H1 (cell line): ENCODE measurements at regions not wholly inside any gene's neighbourhood (a gene's known extent, or its start where the extent isn't known, plus 50 kb on each side); places are given as distances from the start of the nearest gene placed in this dataset.

Experiments used
- CTCF ChIA-PET: fragments of 300-600 bp; sonication (Branson Sonifier 250); formaldehyde crosslinking; loops from one replicate; lab custom pipeline; 2021; ENCODE audit not compliant: partially characterized antibody; lab: Charles Lee
- POLR2A ChIA-PET: fragments of 300-600 bp; sonication (Branson Sonifier 250); formaldehyde crosslinking; loops from one replicate; lab custom pipeline; 2021; ENCODE audit warnings: inconsistent platforms; ENCODE audit not compliant: partially characterized antibody; lab: Charles Lee
- DNase-seq, 2 experiments: peaks; one replicate each; pipeline versions ENCODE4 v3.0.0 to v3.0.0-alpha.2; 2010 to 2022; ENCODE audit warnings: low spot score in 2 of 2, low read depth in 1 of 2, mixed read lengths in 1 of 2
- FAIRE-seq: peaks from 2 replicates; lab custom pipeline; 2011; peaks lifted over from hg19 to GRCh38; lab: Jason Lieb, UNC
- H2AFZ ChIP-seq: 2 replicates; pipeline ENCODE4 v1.8.1; 2012; ENCODE audit warnings: low read length, inconsistent platforms
- H2AK5ac ChIP-seq: 2 replicates; pipeline ENCODE4 v1.6.1; 2013; ENCODE audit warnings: low read depth, low read length
- H2BK120ac ChIP-seq: replicated peaks from 2 replicates; pipeline ENCODE3; 2013; ENCODE audit warnings: low read depth, low read length, inconsistent platforms
- H2BK12ac ChIP-seq: 2 replicates; pipeline ENCODE4 v1.6.1; 2013; ENCODE audit warnings: low read depth, low read length
- H2BK15ac ChIP-seq: 2 replicates; pipeline ENCODE4 v1.6.1; 2013; ENCODE audit warnings: low read length
- H2BK20ac ChIP-seq: 2 replicates; pipeline ENCODE4 v1.6.1; 2013; ENCODE audit warnings: low read length
- H2BK5ac ChIP-seq: 2 replicates; pipeline ENCODE4 v1.6.1; 2013; ENCODE audit warnings: low read depth, low read length
- H3K14ac ChIP-seq: 2 replicates; pipeline ENCODE4 v1.6.1; 2013; ENCODE audit warnings: inconsistent platforms; ENCODE audit not compliant: insufficient read length
- H3K18ac ChIP-seq: 2 replicates; pipeline ENCODE4 v1.6.1; 2013; ENCODE audit warnings: low read length; ENCODE audit errors: extremely low read depth
- H3K23ac ChIP-seq: 2 replicates; pipeline ENCODE4 v1.6.1; 2013; ENCODE audit warnings: inconsistent platforms; ENCODE audit not compliant: insufficient read length
- H3K23me2 ChIP-seq: 2 replicates; pipeline ENCODE4 v1.6.1; 2013; ENCODE audit warnings: low read depth, low read length
- H3K27ac ChIP-seq: 2 replicates; pipeline ENCODE4 v1.6.1; 2011; ENCODE audit warnings: low read depth, low read length, inconsistent platforms
- H3K27me3 ChIP-seq, 4 experiments: replicated peaks in 1 of 4; 1 replicate in 1 of 4; 2 replicates in 3 of 4; pipeline versions ENCODE4 v1.6.1 to v1.8.1; 2011 to 2013; ENCODE audit warnings: low read length in 3 of 4, mild to moderate bottlenecking in 3 of 4, inconsistent platforms in 2 of 4, mixed read lengths in 2 of 4, moderate library complexity in 1 of 4; ENCODE audit not compliant: control insufficient read depth in 3 of 4, insufficient read depth in 3 of 4; ENCODE audit errors: extremely low read depth in 1 of 4
- H3K36me3 ChIP-seq, 4 experiments: 2 replicates each; pipeline versions ENCODE4 v1.6.1 to v1.8.1; 2011 to 2013; ENCODE audit warnings: mild to moderate bottlenecking in 4 of 4, low read length in 3 of 4, moderate library complexity in 2 of 4, control low read depth in 1 of 4, inconsistent platforms in 1 of 4; ENCODE audit not compliant: insufficient read depth in 4 of 4, control insufficient read depth in 2 of 4
- H3K4ac ChIP-seq: replicated peaks from 2 replicates; pipeline ENCODE3; 2013; ENCODE audit warnings: low read length, low read depth, mixed read lengths, inconsistent platforms; ENCODE audit not compliant: insufficient read length
- H3K4me1 ChIP-seq, 4 experiments: replicated peaks in 1 of 4; 1 replicate in 1 of 4; 2 replicates in 3 of 4; pipeline versions ENCODE4 v1.6.1 to v1.8.1; 2011 to 2013; ENCODE audit warnings: low read length in 3 of 4, inconsistent platforms in 2 of 4, mixed read lengths in 1 of 4; ENCODE audit not compliant: insufficient read depth in 4 of 4, control insufficient read depth in 3 of 4
- H3K4me2 ChIP-seq, 2 experiments: 2 replicates each; pipeline versions ENCODE4 v1.6.1 to v1.8.1; 2011 to 2013; ENCODE audit warnings: low read depth in 2 of 2, low read length in 2 of 2, control low read depth in 1 of 2, inconsistent platforms in 1 of 2, mild to moderate bottlenecking in 1 of 2; ENCODE audit not compliant: insufficient read depth in 1 of 2
- H3K4me3 ChIP-seq, 4 experiments: fragments of 200-600, 300-600 bp in 1 of 4; sonication (generic), shearing (Covaris generic), sonication (Bioruptor Twin) in 1 of 4; 2 replicates each; pipeline versions ENCODE4 v1.5.1 to v1.8.1; 2011 to 2016; ENCODE audit warnings: low read length in 4 of 4, low read depth in 3 of 4, control low read depth in 2 of 4, inconsistent platforms in 2 of 4, mild to moderate bottlenecking in 2 of 4, mixed read lengths in 1 of 4, moderate library complexity in 1 of 4; ENCODE audit not compliant: insufficient read depth in 2 of 4; ENCODE audit errors: extremely low read depth in 1 of 4
- H3K56ac ChIP-seq: replicated peaks from 2 replicates; pipeline ENCODE3; 2013; ENCODE audit warnings: low read depth, mild to moderate bottlenecking, mixed read lengths, low read length, inconsistent platforms; ENCODE audit not compliant: insufficient read length
- H3K79me1 ChIP-seq: 2 replicates; pipeline ENCODE4 v1.6.1; 2013; ENCODE audit warnings: low read depth, low read length, control low read depth
- H3K79me2 ChIP-seq, 2 experiments: 2 replicates each; pipeline versions ENCODE4 v1.6.1 to v1.8.1; 2012 to 2013; ENCODE audit warnings: low read length in 2 of 2, mild to moderate bottlenecking in 2 of 2, inconsistent platforms in 1 of 2; ENCODE audit not compliant: insufficient read depth in 2 of 2, control insufficient read depth in 1 of 2
- H3K9ac ChIP-seq, 4 experiments: replicated peaks in 1 of 4; 1 replicate in 1 of 4; 2 replicates in 3 of 4; pipeline versions ENCODE4 v1.6.1 to v1.8.1; 2011 to 2013; ENCODE audit warnings: low read depth in 3 of 4, low read length in 3 of 4, control low read depth in 2 of 4, mild to moderate bottlenecking in 2 of 4, moderate library complexity in 2 of 4, inconsistent platforms in 1 of 4; ENCODE audit errors: extremely low read depth in 1 of 4
- H3K9me3 ChIP-seq, 2 experiments: 2 replicates each; pipeline versions ENCODE4 v1.6.1 to v1.8.1; 2012 to 2013; ENCODE audit warnings: mild to moderate bottlenecking in 2 of 2, moderate library complexity in 2 of 2, control low read depth in 1 of 2, inconsistent platforms in 1 of 2, low read depth in 1 of 2, low read length in 1 of 2, mixed read lengths in 1 of 2; ENCODE audit not compliant: insufficient read depth in 2 of 2
- H4K20me1 ChIP-seq, 2 experiments: replicated peaks in 1 of 2; 2 replicates each; pipeline versions ENCODE3 to v1.8.1; 2011 to 2013; ENCODE audit warnings: inconsistent platforms in 2 of 2, low read length in 2 of 2, mild to moderate bottlenecking in 1 of 2; ENCODE audit not compliant: insufficient read depth in 2 of 2, control insufficient read depth in 1 of 2
- H4K5ac ChIP-seq: 2 replicates; pipeline ENCODE4 v1.6.1; 2013; ENCODE audit warnings: low read length, low read depth, mixed read lengths, inconsistent platforms; ENCODE audit not compliant: insufficient read length
- H4K8ac ChIP-seq: 2 replicates; pipeline ENCODE4 v1.8.0; 2013; ENCODE audit warnings: mild to moderate bottlenecking, moderate library complexity, low read length, inconsistent platforms; ENCODE audit not compliant: insufficient read depth; ENCODE audit errors: extremely low read depth
- H4K91ac ChIP-seq: replicated peaks from 2 replicates; pipeline ENCODE3; 2013; ENCODE audit warnings: low read length, mixed read lengths, inconsistent platforms; ENCODE audit not compliant: insufficient read length
- GTF2F1 ChIP-seq: IDR thresholded peaks from 2 replicates; pipeline ENCODE4 v1.6.1; 2012; ENCODE audit warnings: low read depth, low read length, improper control_type of control experiment, borderline replicate concordance
- SP4 ChIP-seq: IDR thresholded peaks from 2 replicates; pipeline ENCODE4 v1.6.1; 2012; ENCODE audit warnings: low read length, inconsistent platforms
- TAF1 ChIP-seq: IDR thresholded peaks from 2 replicates; pipeline ENCODE4 v1.6.1; 2011; ENCODE audit warnings: mild to moderate bottlenecking, low read depth, low read length
- TBP ChIP-seq: IDR thresholded peaks from 2 replicates; pipeline ENCODE4 v1.6.1; 2011; ENCODE audit warnings: low read depth, low read length, improper control_type of control experiment
- YY1 ChIP-seq: IDR thresholded peaks from 2 replicates; pipeline ENCODE4 v1.6.1; 2011; ENCODE audit warnings: low read depth, mild to moderate bottlenecking, low read length
- ZNF274 ChIP-seq: IDR thresholded peaks from 2 replicates; pipeline ENCODE4 v1.7.0; 2012; ENCODE audit warnings: low read length, borderline replicate concordance; ENCODE audit errors: extremely low read depth
- WGBS, 2 experiments: shearing (Covaris generic) in 1 of 2; methylation state at CpG; one replicate each; pipeline versions ENCODE4 v1.1.6 to v1.1.7; 2013 to 2015; ENCODE audit warnings: low lambda C conversion rate in 2 of 2, mixed read lengths in 2 of 2, inconsistent platforms in 1 of 2, low coverage in 1 of 2, missing lambda C conversion rate in 1 of 2; ENCODE audit not compliant: insufficient replicate concordance in 2 of 2, insufficient coverage in 1 of 2, insufficient read length in 1 of 2; ENCODE audit errors: extremely low coverage in 1 of 2, missing lambda C conversion rate in 1 of 2; 5-methylcytosine and 5-hydroxymethylcytosine counted together

DNA sequence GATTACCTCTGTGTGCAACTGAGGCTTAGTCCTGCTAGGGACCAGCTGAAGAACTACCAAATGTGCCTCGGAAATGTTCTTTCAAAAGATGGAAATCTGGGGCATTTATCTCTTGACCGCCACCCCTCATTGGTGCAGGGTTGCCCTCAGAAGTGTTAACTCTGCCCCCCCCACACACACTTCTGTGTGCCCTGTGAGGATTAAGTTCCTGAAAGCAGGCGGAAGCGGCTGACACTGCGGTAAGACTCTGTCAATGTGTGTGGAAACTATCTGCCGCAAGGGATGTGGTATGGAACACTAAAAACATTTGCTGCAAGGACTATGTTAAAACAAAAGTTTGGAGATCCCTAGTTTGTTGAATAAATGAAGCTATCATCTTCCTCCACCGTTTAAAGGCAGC, 106.9 kb upstream of the NDP start:
- no peak overlapping the region for H3K9ac ChIP-seq
- no peaks in the 10 kb centered on the region for H3K23me2 ChIP-seq
- CTCF ChIA-PET = no interaction called here
- no peak overlapping the region for H3K18ac ChIP-seq
- DNase-seq (no peak), FAIRE-seq (no peak)
- no peak overlapping the region for H3K4me2 ChIP-seq
- H3K79me1 ChIP-seq = no peaks in the 10 kb centered on the region
- H4K5ac ChIP-seq = no peak overlapping the region
- H2BK15ac ChIP-seq = no peak overlapping the region
- H3K4me3 ChIP-seq = no peak overlapping the region
- H2BK12ac ChIP-seq = no peak overlapping the region
- H2AK5ac ChIP-seq = no peak overlapping the region
- H4K8ac ChIP-seq = no peak overlapping the region
- no peak overlapping the region for H3K56ac ChIP-seq
- H3K27me3 ChIP-seq = no peaks in the 10 kb centered on the region
- H3K14ac ChIP-seq = no peak overlapping the region
- no peak overlapping the region for H4K91ac ChIP-seq
- no peak overlapping the region for H2BK120ac ChIP-seq
- no peak overlapping the region for H2BK5ac ChIP-seq
- no peak overlapping the region for H3K23ac ChIP-seq
- H3K79me2 ChIP-seq = no peaks in the 10 kb centered on the region
- H3K4ac ChIP-seq = no peak overlapping the region
- H2AFZ ChIP-seq = no peak overlapping the region
- no peak overlapping the region for H3K27ac ChIP-seq
- no peaks in the 10 kb centered on the region for H3K9me3 ChIP-seq
- H3K4me1 ChIP-seq = no peaks in the 10 kb centered on the region
- POLR2A ChIA-PET = no interaction called here
- H2BK20ac ChIP-seq = no peak overlapping the region
- H4K20me1 ChIP-seq = no peaks in the 10 kb centered on the region
- H3K36me3 ChIP-seq = no peaks in the 10 kb centered on the region
- WGBS, 2 experiments = 96% methylated on average over 5 of the region's 7 CpGs; no CpG with 5 or more reads in 1 of the 2 experiments
- TF ChIP-seq TBP (no peak), SP4 (no peak), YY1 (no peak), TAF1 (no peak), GTF2F1 (no peak), ZNF274 (no peak)
